Testis (tissue), 2 donors: ENCODE measurements at regions not wholly inside any gene's neighbourhood (a gene's known extent, or its start where the extent isn't known, plus 50 kb on each side); places are given as distances from the start of the nearest gene placed in this dataset.

Source experiments
- POLR2A ChIP-seq: fragments of 450-650 bp; IDR thresholded peaks from one replicate; pipeline ENCODE4 v1.6.1; 2017; ENCODE audit warnings: antibody characterized with exemption, mild to moderate bottlenecking, moderate library complexity
- TF ChIP-seq, protein P1 (sequence below), 3 experiments: fragments of 450-650 bp in 2 of 3; fragments of 200-600 bp in 1 of 3; sonication (generic) in 1 of 3; IDR thresholded peaks; one replicate each; pipeline ENCODE4 v1.5.1; 2016 to 2019; ENCODE audit warnings: antibody characterized with exemption in 3 of 3, mild to moderate bottlenecking in 2 of 3, moderate library complexity in 1 of 3

GRCh38 chr4:151998723-151999122 lies 237.9 kb upstream of the GATB start:
- TF ChIP-seq, protein P1, sequence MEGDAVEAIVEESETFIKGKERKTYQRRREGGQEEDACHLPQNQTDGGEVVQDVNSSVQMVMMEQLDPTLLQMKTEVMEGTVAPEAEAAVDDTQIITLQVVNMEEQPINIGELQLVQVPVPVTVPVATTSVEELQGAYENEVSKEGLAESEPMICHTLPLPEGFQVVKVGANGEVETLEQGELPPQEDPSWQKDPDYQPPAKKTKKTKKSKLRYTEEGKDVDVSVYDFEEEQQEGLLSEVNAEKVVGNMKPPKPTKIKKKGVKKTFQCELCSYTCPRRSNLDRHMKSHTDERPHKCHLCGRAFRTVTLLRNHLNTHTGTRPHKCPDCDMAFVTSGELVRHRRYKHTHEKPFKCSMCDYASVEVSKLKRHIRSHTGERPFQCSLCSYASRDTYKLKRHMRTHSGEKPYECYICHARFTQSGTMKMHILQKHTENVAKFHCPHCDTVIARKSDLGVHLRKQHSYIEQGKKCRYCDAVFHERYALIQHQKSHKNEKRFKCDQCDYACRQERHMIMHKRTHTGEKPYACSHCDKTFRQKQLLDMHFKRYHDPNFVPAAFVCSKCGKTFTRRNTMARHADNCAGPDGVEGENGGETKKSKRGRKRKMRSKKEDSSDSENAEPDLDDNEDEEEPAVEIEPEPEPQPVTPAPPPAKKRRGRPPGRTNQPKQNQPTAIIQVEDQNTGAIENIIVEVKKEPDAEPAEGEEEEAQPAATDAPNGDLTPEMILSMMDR (IDR thresholded peaks at IDR 0.05), result no peak
- no peak for TF ChIP-seq POLR2A
